Body of pancreas (tissue), 4 donors: ENCODE measurements at regions not wholly inside any gene's neighbourhood (a gene's known extent, or its start where the extent isn't known, plus 50 kb on each side); places are given as distances from the start of the nearest gene placed in this dataset.

Experiments
- ATAC-seq: fragments of 150-250 bp; one replicate; pipeline ENCODE4 v1.9.1; 2016
- DNase-seq, 4 donors: peaks; one replicate each; pipeline ENCODE4 v3.0.0-alpha.2; 2019
- H3K27ac ChIP-seq, 4 donors: fragments of 200-600 bp; sonication (generic); 1 replicate in 3 of 4; 2 replicates in 1 of 4; pipeline versions ENCODE4 v1.5.1 to v1.6.1; 2016 to 2019; ENCODE audit warnings: mild to moderate bottlenecking in 1 of 4, mixed read lengths in 1 of 4, moderate library complexity in 1 of 4
- H3K27me3 ChIP-seq, 2 donors: fragments of 200-600 bp; sonication (generic); one replicate each; pipeline ENCODE4 v1.6.0; 2016; ENCODE audit warnings: mild to moderate bottlenecking in 1 of 2
- H3K36me3 ChIP-seq, 2 donors: fragments of 200-600 bp; sonication (generic); replicated peaks in 1 of 2; 2 replicates each; pipeline ENCODE4 v1.5.1; 2016; ENCODE audit warnings: low read depth in 2 of 2; ENCODE audit not compliant: insufficient read depth in 1 of 2
- H3K4me1 ChIP-seq: fragments of 200-600 bp; sonication (generic); one replicate; pipeline ENCODE4 v1.6.0; 2016
- H3K4me3 ChIP-seq, 2 donors: fragments of 200-600 bp; sonication (generic); 1 replicate in 1 of 2; 2 replicates in 1 of 2; pipeline ENCODE4 v1.5.1; 2016 to 2019
- H3K9me3 ChIP-seq, 3 donors: fragments of 200-600 bp; sonication (generic); 1 replicate in 2 of 3; 2 replicates in 1 of 3; pipeline ENCODE4 v1.5.1; 2016
- CTCF ChIP-seq, 7 experiments: fragments of 450-650 bp in 4 of 7; fragments of 200-600 bp in 3 of 7; sonication (generic) in 3 of 7; IDR thresholded peaks; one replicate each; pipeline ENCODE4 v1.5.1; 2016 to 2019; ENCODE audit warnings: antibody characterized with exemption in 7 of 7
- POLR2A ChIP-seq, 3 donors: fragments of 450-650 bp; IDR thresholded peaks; one replicate each; pipeline ENCODE4 v1.6.1; 2016; ENCODE audit warnings: antibody characterized with exemption in 3 of 3, mild to moderate bottlenecking in 2 of 3
- WGBS, 2 donors: methylation state at CpG; one replicate each; pipeline ENCODE4 v1.1.5; 2017; 5-methylcytosine and 5-hydroxymethylcytosine counted together
- intact Hi-C: fragments of 100-400 bp; cut with DNase I; formaldehyde crosslinking; loops from one replicate; pipeline ENCODE4 v1.15.1; 2023

GRCh38 chr3:178260887-178261565 lies 275.2 kb upstream of the KCNMB2 start:
- H3K27ac ChIP-seq = no peak overlapping the region
- DNase-seq = peak in 1 of 4 donors; percentile 9
- no peak for ATAC-seq
- no peaks in the 10 kb centered on the region for H3K36me3 ChIP-seq
- intact Hi-C loops = no loop called here
- no peaks in the 10 kb centered on the region for H3K9me3 ChIP-seq
- H3K27me3 ChIP-seq = no peaks in the 10 kb centered on the region
- no peak for TF ChIP-seq POLR2A (IDR thresholded peaks at IDR 0.05)
- 16 to 17% methylated on average over 4 of the region's 4 CpGs for WGBS, 2 donors
- H3K4me1 ChIP-seq = peaks cover 4% of the 10 kb centered on the region
- no peak overlapping the region for H3K4me3 ChIP-seq

GRCh38 chr3:178263236-178263916 lies 272.9 kb upstream of the KCNMB2 start:
- H3K27ac ChIP-seq = no peak overlapping the region
- no peaks in the 10 kb centered on the region for H3K36me3 ChIP-seq
- no peaks in the 10 kb centered on the region for H3K9me3 ChIP-seq
- no peaks in the 10 kb centered on the region for H3K27me3 ChIP-seq
- peaks cover 4% of the 10 kb centered on the region for H3K4me1 ChIP-seq
- intact Hi-C loops = no loop called here
- no peak for TF ChIP-seq POLR2A (IDR thresholded peaks at IDR 0.05)
- TF ChIP-seq CTCF (IDR thresholded peaks at IDR 0.05) = no peak
- DNase-seq (no peak), ATAC-seq (no peak)
- H3K4me3 ChIP-seq = no peak overlapping the region
- 52 to 68% methylated on average over 2 of the region's 2 CpGs for WGBS, 2 donors

- intact Hi-C loops = no loop called here
- 61 to 73% methylated on average over 1 of the region's 1 CpG for WGBS, 2 donors
- Histone ChIP-seq H3K9me3 (no peaks in the 10 kb centered on the region), H3K36me3 (no peaks in the 10 kb centered on the region), H3K4me1 (no peaks in the 10 kb centered on the region), H3K4me3 (no peak overlapping the region), H3K27me3 (no peaks in the 10 kb centered on the region), H3K27ac (no peak overlapping the region)
- ATAC-seq (no peak), DNase-seq (no peak)
- TF ChIP-seq CTCF (IDR thresholded peaks at IDR 0.05) (no peak), POLR2A (IDR thresholded peaks at IDR 0.05) (no peak)
These were observed 268.9 kb upstream of the KCNMB2 start for GRCh38 chr3:178267158-178267844.

- H3K4me1 ChIP-seq = no peaks in the 10 kb centered on the region
- WGBS, 2 donors = 95 to 96% methylated on average over 4 of the region's 4 CpGs
- intact Hi-C loops = no loop called here
- TF ChIP-seq POLR2A (IDR thresholded peaks at IDR 0.05) = no peak
- TF ChIP-seq CTCF (IDR thresholded peaks at IDR 0.05) = no peak
- H3K9me3 ChIP-seq = no peaks in the 10 kb centered on the region
- no peak overlapping the region for H3K4me3 ChIP-seq
- H3K27ac ChIP-seq = no peak overlapping the region
- H3K27me3 ChIP-seq = no peaks in the 10 kb centered on the region
- H3K36me3 ChIP-seq = no peaks in the 10 kb centered on the region
- DNase-seq (no peak), ATAC-seq (no peak)
These were observed 265.4 kb upstream of the KCNMB2 start for GRCh38 chr3:178270838-178271237.

- no peak for ATAC-seq
- no peaks in the 10 kb centered on the region for H3K36me3 ChIP-seq
- H3K9me3 ChIP-seq = no peaks in the 10 kb centered on the region
- no peaks in the 10 kb centered on the region for H3K27me3 ChIP-seq
- WGBS, 2 donors = 71 to 80% methylated on average over 3 of the region's 3 CpGs
- H3K4me3 ChIP-seq = no peak overlapping the region
- intact Hi-C loops = no loop called here
- H3K27ac ChIP-seq = no peak overlapping the region
- no peaks in the 10 kb centered on the region for H3K4me1 ChIP-seq
- TF ChIP-seq POLR2A (IDR thresholded peaks at IDR 0.05) (no peak), CTCF (IDR thresholded peaks at IDR 0.05) (no peak)
- no peak for DNase-seq
These were observed 264.4 kb upstream of the KCNMB2 start for GRCh38 chr3:178271740-178272387.
